B cell (primary cell): ENCODE measurements at regions not wholly inside any gene's neighbourhood (a gene's known extent, or its start where the extent isn't known, plus 50 kb on each side); places are given as distances from the start of the nearest gene placed in this dataset.
A peak's percentile ranks its signal among the peaks of the same experiment; 100 is the strongest.

Source experiments
- ATAC-seq: fragments of 200-7000 bp; cut with Tn5 transposase; one replicate; pipeline ENCODE4 v1.10.0; 2021; ENCODE audit warnings: low read depth, mild to moderate bottlenecking, moderate number of reproducible peaks, moderate library complexity
- CTCF ChIA-PET: fragments of 350-600 bp; sonication (Branson Sonifier 250); formaldehyde crosslinking; loops from one replicate; lab custom pipeline; 2021; ENCODE audit warnings: antibody characterized with exemption, inconsistent platforms; lab: Charles Lee
- POLR2A ChIA-PET: fragments of 350-600 bp; sonication (Branson Sonifier 250); formaldehyde crosslinking; loops from one replicate; lab custom pipeline; 2021; ENCODE audit warnings: antibody characterized with exemption; lab: Charles Lee
- DNase-seq: peaks from one replicate; pipeline ENCODE4 v3.0.0; 2013
- H2AFZ ChIP-seq: 2 replicates; pipeline ENCODE4 v1.6.1; 2012; ENCODE audit warnings: mild to moderate bottlenecking, low read depth, low read length; ENCODE audit not compliant: insufficient read depth, poor library complexity, severe bottlenecking
- H3K27ac ChIP-seq, 2 donors: 1 replicate in 1 of 2; 2 replicates in 1 of 2; pipeline ENCODE4 v1.5.1; 2012 to 2013; ENCODE audit warnings: low read length in 2 of 2, mild to moderate bottlenecking in 2 of 2, moderate library complexity in 1 of 2
- H3K27me3 ChIP-seq, 4 experiments: fragments of 200-600 bp in 1 of 4; sonication (generic) in 1 of 4; replicated peaks in 1 of 4; 1 replicate in 2 of 4; 2 replicates in 2 of 4; pipeline versions ENCODE4 v1.6.1 to v1.7.0; 2013 to 2016; ENCODE audit warnings: low read length in 3 of 4, mild to moderate bottlenecking in 2 of 4, mixed read lengths in 1 of 4, moderate library complexity in 1 of 4; ENCODE audit not compliant: insufficient read depth in 4 of 4, control insufficient read depth in 3 of 4; ENCODE audit errors: control extremely low read depth in 1 of 4
- H3K36me3 ChIP-seq, 2 experiments: replicated peaks in 1 of 2; 1 replicate in 1 of 2; 2 replicates in 1 of 2; pipeline versions ENCODE4 v1.6.1 to v1.7.1; 2013; ENCODE audit warnings: low read length in 1 of 2; ENCODE audit not compliant: insufficient read depth in 2 of 2, control insufficient read depth in 1 of 2; ENCODE audit errors: control extremely low read depth in 1 of 2, extremely low read depth in 1 of 2
- H3K4me1 ChIP-seq, 2 donors: fragments of 200-600 bp in 1 of 2; sonication (generic) in 1 of 2; 1 replicate in 1 of 2; 2 replicates in 1 of 2; pipeline versions ENCODE4 v1.5.1 to v1.6.1; 2013 to 2017; ENCODE audit warnings: low read length in 2 of 2; ENCODE audit not compliant: control insufficient read depth in 2 of 2, insufficient read depth in 2 of 2
- H3K4me2 ChIP-seq: replicated peaks from 2 replicates; pipeline ENCODE3; 2012; ENCODE audit warnings: mild to moderate bottlenecking, low read depth, low read length; ENCODE audit not compliant: poor library complexity, severe bottlenecking
- H3K4me3 ChIP-seq, 5 experiments: fragments of 200-600 bp in 1 of 5; sonication (generic) in 1 of 5; 1 replicate in 3 of 5; 2 replicates in 2 of 5; pipeline versions ENCODE4 v1.5.1 to v1.7.0; 2011 to 2016; ENCODE audit warnings: low read length in 4 of 5, mild to moderate bottlenecking in 4 of 5, low read depth in 2 of 5, control low read depth in 1 of 5, moderate library complexity in 1 of 5; ENCODE audit not compliant: insufficient read depth in 1 of 5; ENCODE audit errors: control extremely low read depth in 1 of 5, extremely low read depth in 1 of 5
- H3K79me2 ChIP-seq: fragments of 200-600 bp; sonication (generic); one replicate; pipeline ENCODE4 v1.6.0; 2016; ENCODE audit warnings: low read length; ENCODE audit not compliant: control insufficient read depth, insufficient read depth
- H3K9ac ChIP-seq: fragments of 200-600 bp; sonication (generic); 2 replicates; pipeline ENCODE4 v1.6.1; 2017; ENCODE audit warnings: mild to moderate bottlenecking, low read length, moderate library complexity
- H3K9me3 ChIP-seq, 3 donors: one replicate each; pipeline versions ENCODE4 v1.6.1 to v1.7.1; 2013; ENCODE audit warnings: low read length in 2 of 3; ENCODE audit not compliant: control insufficient read depth in 2 of 3, insufficient read depth in 1 of 3; ENCODE audit errors: control extremely low read depth in 1 of 3
- H4K20me1 ChIP-seq: 2 replicates; pipeline ENCODE4 v1.6.0; 2012; ENCODE audit warnings: mild to moderate bottlenecking, low read length; ENCODE audit not compliant: insufficient read depth, control insufficient read depth, poor library complexity, severe bottlenecking
- H3K27ac Mint-ChIP-seq: one replicate; pipeline ENCODE4 v1.8.0; 2021; ENCODE audit warnings: mixed read lengths
- H3K27me3 Mint-ChIP-seq: one replicate; pipeline ENCODE4 v1.8.0; 2021; ENCODE audit warnings: mixed read lengths
- H3K4me1 Mint-ChIP-seq: one replicate; pipeline ENCODE4 v1.8.0; 2021; ENCODE audit warnings: mixed read lengths
- H3K4me3 Mint-ChIP-seq: one replicate; pipeline ENCODE4 v1.8.0; 2021; ENCODE audit warnings: mixed read lengths
- H3K9me3 Mint-ChIP-seq: one replicate; pipeline ENCODE4 v1.8.0; 2022; ENCODE audit warnings: mixed read lengths; ENCODE audit not compliant: insufficient read depth
- CTCF ChIP-seq: fragments of 200-600 bp; IDR thresholded peaks from one replicate; pipeline ENCODE4 v1.8.0; 2022; ENCODE audit warnings: antibody characterized with exemption, mild to moderate bottlenecking
- EZH2 ChIP-seq: IDR thresholded peaks from 2 replicates; pipeline ENCODE4 v1.6.1; 2012; ENCODE audit warnings: borderline replicate concordance, low read depth, mild to moderate bottlenecking, moderate library complexity, low read length; ENCODE audit not compliant: insufficient read depth, poor library complexity, severe bottlenecking
- WGBS: methylation state at CpG from one replicate; pipeline ENCODE4 v1.1.5; 2013; ENCODE audit warnings: missing lambda C conversion rate; ENCODE audit not compliant: insufficient coverage; 5-methylcytosine and 5-hydroxymethylcytosine counted together
- intact Hi-C: fragments of 100-400 bp; cut with micrococcal nuclease; formaldehyde crosslinking; loops from one replicate; pipeline ENCODE4 v1.10.0; 2022

GRCh38 chr2:129812654-129813053 lies 166.8 kb upstream of the RAB6C start:
- WGBS, result 69% methylated on average over 3 of the region's 3 CpGs
- Histone ChIP-seq H3K4me2 (peak overlapping the region; percentile 32), H3K27me3 (peaks cover 0 to 5% (median 0%) of the 10 kb centered on the region in 4 experiments), H2AFZ (no peak overlapping the region), H3K9me3 (peaks cover 0 to 8% (median 0%) of the 10 kb centered on the region in 3 donors), H3K4me3 (no peak overlapping the region), H3K4me1 (peaks cover 4 to 16% of the 10 kb centered on the region in 2 donors), H3K27ac (no peak overlapping the region), H4K20me1 (no peaks in the 10 kb centered on the region), H3K9ac (no peak overlapping the region), H3K36me3 (no peaks in the 10 kb centered on the region), H3K79me2 (no peaks in the 10 kb centered on the region)
- Mint-ChIP-seq H3K4me1 (peaks cover 14% of the 10 kb centered on the region), H3K27ac (no peak overlapping the region), H3K4me3 (no peak overlapping the region), H3K27me3 (peaks cover 13% of the 10 kb centered on the region), H3K9me3 (peaks cover 6% of the 10 kb centered on the region)
- ChIA-PET POLR2A (no interaction called here), CTCF (no interaction called here)
- no peak for ATAC-seq
- no peak for DNase-seq
- intact Hi-C loops, result no loop called here
- TF ChIP-seq EZH2 (no peak), CTCF (no peak)

GRCh38 chr2:129813404-129813803 lies 166.1 kb upstream of the RAB6C start:
- ChIA-PET POLR2A (no interaction called here), CTCF (no interaction called here)

More at GRCh38 chr2:129813404-129813803, 166.1 kb upstream of the RAB6C start:
- H3K27me3 Mint-ChIP-seq, result peaks cover 13% of the 10 kb centered on the region
- no peaks in the 10 kb centered on the region for H3K79me2 ChIP-seq
- peaks cover 4 to 16% of the 10 kb centered on the region in 2 donors for H3K4me1 ChIP-seq
- peaks cover 6% of the 10 kb centered on the region for H3K9me3 Mint-ChIP-seq
- no peaks in the 10 kb centered on the region for H3K36me3 ChIP-seq
- TF ChIP-seq CTCF (no peak), EZH2 (no peak)
- no peak for DNase-seq
- ATAC-seq, result no peak
- H3K4me2 ChIP-seq, result no peak overlapping the region
- H3K27me3 ChIP-seq, result peaks cover 0 to 5% (median 0%) of the 10 kb centered on the region in 4 experiments
- H3K4me1 Mint-ChIP-seq, result peaks cover 14% of the 10 kb centered on the region
- WGBS, result 100% methylated on average over 1 of the region's 4 CpGs
- no peaks in the 10 kb centered on the region for H4K20me1 ChIP-seq
- intact Hi-C loops, result no loop called here
- no peak overlapping the region for H3K9ac ChIP-seq
- H3K27ac ChIP-seq, result no peak overlapping the region
- H3K4me3 ChIP-seq, result no peak overlapping the region
- H3K27ac Mint-ChIP-seq, result no peak overlapping the region
- no peak overlapping the region for H2AFZ ChIP-seq
- no peak overlapping the region for H3K4me3 Mint-ChIP-seq
- peaks cover 0 to 8% (median 0%) of the 10 kb centered on the region in 3 donors for H3K9me3 ChIP-seq
